ENCODE measurements at regions not wholly inside any gene's neighbourhood (a gene's known extent, or its start where the extent isn't known, plus 50 kb on each side); places are given as distances from the start of the nearest gene placed in this dataset.

DNA sequence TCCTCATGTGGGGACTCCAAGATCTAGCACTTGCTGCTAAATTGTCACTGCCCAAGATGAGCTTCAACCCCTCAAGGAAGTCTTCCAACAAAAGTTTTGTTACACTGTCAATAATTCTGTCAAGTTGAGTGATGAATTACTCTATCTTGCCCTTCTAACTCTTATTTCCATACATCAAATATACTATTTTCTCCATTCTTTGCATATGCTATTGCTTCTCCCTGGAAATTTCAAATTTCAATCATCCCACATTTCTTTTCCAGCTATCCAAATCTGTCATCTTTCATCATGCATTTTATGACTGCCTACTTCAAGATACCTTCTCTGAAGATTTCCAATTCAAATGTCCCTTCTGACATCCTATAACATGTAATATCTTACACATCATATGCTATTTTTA, 175.2 kb upstream of the KCND2 start:
- ChIA-PET POLR2A (no interaction called here), CTCF (interaction anchor here (0.9 kb wide), 1 partner anchor 163 kb away, joined by 4 read pairs; no protein-coding TSS in a partner anchor)
- H3K27me3 ChIP-seq (ENCODE audit: control insufficient read depth, insufficient read depth, low read length): no peaks in the 10 kb centered on the region
- H3K4me3 ChIP-seq (ENCODE audit: low read depth, low read length): no peak overlapping the region
- TF ChIP-seq, protein P1, sequence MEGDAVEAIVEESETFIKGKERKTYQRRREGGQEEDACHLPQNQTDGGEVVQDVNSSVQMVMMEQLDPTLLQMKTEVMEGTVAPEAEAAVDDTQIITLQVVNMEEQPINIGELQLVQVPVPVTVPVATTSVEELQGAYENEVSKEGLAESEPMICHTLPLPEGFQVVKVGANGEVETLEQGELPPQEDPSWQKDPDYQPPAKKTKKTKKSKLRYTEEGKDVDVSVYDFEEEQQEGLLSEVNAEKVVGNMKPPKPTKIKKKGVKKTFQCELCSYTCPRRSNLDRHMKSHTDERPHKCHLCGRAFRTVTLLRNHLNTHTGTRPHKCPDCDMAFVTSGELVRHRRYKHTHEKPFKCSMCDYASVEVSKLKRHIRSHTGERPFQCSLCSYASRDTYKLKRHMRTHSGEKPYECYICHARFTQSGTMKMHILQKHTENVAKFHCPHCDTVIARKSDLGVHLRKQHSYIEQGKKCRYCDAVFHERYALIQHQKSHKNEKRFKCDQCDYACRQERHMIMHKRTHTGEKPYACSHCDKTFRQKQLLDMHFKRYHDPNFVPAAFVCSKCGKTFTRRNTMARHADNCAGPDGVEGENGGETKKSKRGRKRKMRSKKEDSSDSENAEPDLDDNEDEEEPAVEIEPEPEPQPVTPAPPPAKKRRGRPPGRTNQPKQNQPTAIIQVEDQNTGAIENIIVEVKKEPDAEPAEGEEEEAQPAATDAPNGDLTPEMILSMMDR (IDR thresholded peaks at IDR 0.05; ENCODE audit: low read depth, low read length): no peak
- no peaks in the 10 kb centered on the region for H3K9me3 ChIP-seq (ENCODE audit: control insufficient read depth, insufficient read depth, low read length)
- H3K27ac ChIP-seq (ENCODE audit: low read depth, low read length): no peak overlapping the region
- DNase-seq (ENCODE audit: low read depth, low spot score): no peak

DNA sequence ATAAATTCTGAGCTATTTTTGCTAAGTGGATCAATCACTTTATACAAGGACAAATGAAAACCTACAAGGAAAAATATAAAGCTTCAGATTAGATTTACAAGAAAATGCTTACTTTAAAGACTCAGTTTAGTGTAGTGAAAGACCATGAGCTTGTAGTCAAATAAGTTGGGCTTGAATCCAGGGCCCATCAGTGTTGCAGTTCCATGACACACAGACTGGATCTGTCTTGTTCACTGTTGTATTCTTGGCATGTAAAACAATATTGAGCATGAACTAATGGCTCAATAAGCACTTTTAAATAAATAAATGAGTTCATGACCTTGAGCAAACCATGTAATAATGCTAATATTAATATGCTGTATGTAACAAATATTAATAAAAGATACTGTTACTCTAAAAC, 164.6 kb upstream of the KCND2 start:
- CTCF ChIA-PET: interaction anchor here (1.2 kb wide), 1 partner anchor 15 kb away, joined by 3 read pairs; no protein-coding TSS in a partner anchor
- Histone ChIP-seq H3K9me3 (ENCODE audit: control insufficient read depth, insufficient read depth, low read length) (no peaks in the 10 kb centered on the region; the same call in none of the 2 replicates), H3K27ac (ENCODE audit: low read depth, low read length) (no peak overlapping the region), H3K27me3 (ENCODE audit: control insufficient read depth, insufficient read depth, low read length) (no peaks in the 10 kb centered on the region), H3K4me3 (ENCODE audit: low read depth, low read length) (no peak overlapping the region)
- TF ChIP-seq, protein P1 (IDR thresholded peaks at IDR 0.05; ENCODE audit: low read depth, low read length): no peak
- DNase-seq (ENCODE audit: low read depth, low spot score): no peak
- POLR2A ChIA-PET: no interaction called here

DNA sequence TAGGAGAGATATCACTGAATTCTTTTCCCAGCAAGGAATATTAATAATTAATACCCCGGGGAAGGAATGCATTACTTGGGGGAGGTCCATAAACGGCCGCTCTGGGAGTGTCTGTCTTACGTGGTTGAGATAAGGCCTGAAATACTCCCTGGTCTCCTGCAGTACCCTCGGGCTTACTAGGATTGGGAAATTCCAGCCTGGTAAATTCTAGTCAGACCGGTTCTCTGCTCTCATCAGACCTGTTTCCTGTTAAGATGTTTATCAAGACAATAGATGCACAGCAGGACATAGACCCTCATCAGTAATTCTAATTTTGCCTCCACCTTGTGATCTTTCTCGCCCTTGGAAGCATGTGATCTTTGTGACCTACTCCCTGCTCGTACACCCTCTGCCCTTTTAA, 162.8 kb upstream of the KCND2 start:
- no peak overlapping the region for H3K27ac ChIP-seq (ENCODE audit: low read depth, low read length)
- POLR2A ChIA-PET: no interaction called here
- CTCF ChIA-PET: no interaction called here
- no peak for DNase-seq (ENCODE audit: low read depth, low spot score)
- TF ChIP-seq, protein P1 (IDR thresholded peaks at IDR 0.05; ENCODE audit: low read depth, low read length): no peak
- H3K9me3 ChIP-seq (ENCODE audit: control insufficient read depth, insufficient read depth, low read length): no peaks in the 10 kb centered on the region; the same call in none of the 2 replicates
- no peaks in the 10 kb centered on the region for H3K27me3 ChIP-seq (ENCODE audit: control insufficient read depth, insufficient read depth, low read length)
- no peak overlapping the region for H3K4me3 ChIP-seq (ENCODE audit: low read depth, low read length)

DNA sequence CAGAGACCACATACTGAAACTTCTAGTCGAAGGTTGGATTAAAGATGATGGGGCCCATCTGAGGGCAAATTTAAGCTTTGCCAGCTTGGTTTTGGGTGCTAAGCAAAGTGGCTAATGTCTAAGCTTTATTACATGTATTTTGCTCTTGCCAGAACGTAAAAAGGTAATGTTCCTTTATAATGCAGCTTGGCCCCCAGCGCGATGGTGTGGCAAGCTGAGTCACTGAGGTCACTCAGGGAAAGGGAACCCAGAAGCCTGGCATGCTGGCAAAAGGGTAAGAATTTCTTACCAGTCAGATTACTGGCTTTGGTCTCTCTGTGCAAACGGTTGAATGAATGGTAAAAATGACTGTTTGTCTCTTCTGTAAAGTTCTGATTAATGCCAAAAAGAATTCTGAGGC, 158.3 kb upstream of the KCND2 start:
- Histone ChIP-seq H3K4me3 (ENCODE audit: low read depth, low read length) (no peak overlapping the region), H3K27me3 (ENCODE audit: control insufficient read depth, insufficient read depth, low read length) (no peaks in the 10 kb centered on the region), H3K27ac (ENCODE audit: low read depth, low read length) (no peak overlapping the region), H3K9me3 (ENCODE audit: control insufficient read depth, insufficient read depth, low read length) (no peaks in the 10 kb centered on the region; the same call in none of the 2 replicates)
- ChIA-PET CTCF (no interaction called here), POLR2A (no interaction called here)
- TF ChIP-seq, protein P1 (IDR thresholded peaks at IDR 0.05; ENCODE audit: low read depth, low read length): no peak
- no peak for DNase-seq (ENCODE audit: low read depth, low spot score)

DNA sequence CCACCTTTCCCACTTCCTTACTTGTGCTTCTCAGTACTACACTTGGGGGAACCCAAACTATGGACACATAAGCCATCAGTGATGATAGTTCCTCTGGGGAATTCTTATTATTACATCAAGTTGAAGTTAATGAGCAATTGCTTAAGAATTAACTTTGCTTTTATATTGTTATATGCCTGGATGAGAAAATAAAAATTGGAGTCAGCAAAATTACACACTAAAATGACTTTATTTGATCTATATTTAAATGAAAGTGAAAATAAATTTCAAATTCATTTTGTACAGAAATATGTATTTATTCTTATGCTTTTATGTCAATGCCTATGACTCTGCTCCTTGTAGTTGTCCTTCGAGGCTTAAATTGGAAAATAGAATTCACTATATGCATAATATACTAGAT, 149.4 kb upstream of the KCND2 start:
- ChIA-PET CTCF (no interaction called here), POLR2A (no interaction called here)
- no peak overlapping the region for H3K27ac ChIP-seq (ENCODE audit: low read depth, low read length)
- no peaks in the 10 kb centered on the region for H3K27me3 ChIP-seq (ENCODE audit: control insufficient read depth, insufficient read depth, low read length)
- no peak for DNase-seq (ENCODE audit: low read depth, low spot score)
- H3K9me3 ChIP-seq (ENCODE audit: control insufficient read depth, insufficient read depth, low read length): no peaks in the 10 kb centered on the region
- TF ChIP-seq, protein P1 (IDR thresholded peaks at IDR 0.05; ENCODE audit: low read depth, low read length): no peak
- H3K4me3 ChIP-seq (ENCODE audit: low read depth, low read length): no peak overlapping the region

Measured in AG04450 (cell line).